GM18858 (cell line): ENCODE measurements at regions not wholly inside any gene's neighbourhood (a gene's known extent, or its start where the extent isn't known, plus 50 kb on each side); places are given as distances from the start of the nearest gene placed in this dataset.
"Not testable (repeated sequence)": the region's sequence is repeated elsewhere in the genome, so short reads cannot be mapped to it uniquely, and the experiment has no call there.

Source experiments
- ATAC-seq: cut with Tn5 transposase; IDR thresholded peaks from one replicate; pipeline ENCODE4 v1.9.1; 2021; ENCODE audit not compliant: unreplicated experiment

GRCh38 chr21:17195351-17195750 lies 317.5 kb upstream of the CXADR start:
- no peak for ATAC-seq

- ATAC-seq, result no peak
These were observed 316.9 kb upstream of the CXADR start for GRCh38 chr21:17195976-17196375.

- ATAC-seq, result no peak
These were observed 316.2 kb upstream of the CXADR start for GRCh38 chr21:17196623-17197022.

GRCh38 chr21:17197996-17198395 lies 314.8 kb upstream of the CXADR start:
- no peak for ATAC-seq

- no peak for ATAC-seq
These were observed 312.6 kb upstream of the CXADR start for GRCh38 chr21:17200250-17200649.

GRCh38 chr21:17201741-17202260 lies 311.0 kb upstream of the CXADR start:
- no peak for ATAC-seq

GRCh38 chr21:17214801-17215200 lies 298.0 kb upstream of the CXADR start:
- no peak for ATAC-seq

- not testable (repeated sequence) for ATAC-seq
These were observed 293.8 kb upstream of the CXADR start for GRCh38 chr21:17219050-17219449.

- ATAC-seq, result no peak
These were observed 281.7 kb upstream of the CXADR start for GRCh38 chr21:17231124-17231523.

- no peak for ATAC-seq
These were observed 281.1 kb upstream of the CXADR start for GRCh38 chr21:17231771-17232170.

GRCh38 chr21:17238468-17238867 lies 274.4 kb upstream of the CXADR start:
- no peak for ATAC-seq

GRCh38 chr21:17250778-17251241 lies 262.0 kb upstream of the CXADR start:
- ATAC-seq, result no peak

- no peak for ATAC-seq
These were observed 255.1 kb upstream of the CXADR start for GRCh38 chr21:17257784-17258183.

- no peak for ATAC-seq
These were observed 248.7 kb upstream of the CXADR start for GRCh38 chr21:17264182-17264581.

GRCh38 chr21:17269760-17270159 lies 243.1 kb upstream of the CXADR start:
- ATAC-seq, result no peak

- no peak for ATAC-seq
These were observed 242.6 kb upstream of the CXADR start for GRCh38 chr21:17270229-17270628.

GRCh38 chr21:17279663-17280062 lies 233.2 kb upstream of the CXADR start:
- no peak for ATAC-seq

GRCh38 chr21:17293016-17293562 lies 219.8 kb upstream of the CXADR start:
- ATAC-seq, result not testable (repeated sequence)

- no peak for ATAC-seq
These were observed 216.8 kb upstream of the CXADR start for GRCh38 chr21:17295997-17296396.

- ATAC-seq, result not testable (repeated sequence)
These were observed 213.3 kb upstream of the CXADR start for GRCh38 chr21:17299576-17299975.

- ATAC-seq, result not testable (repeated sequence)
These were observed 185.1 kb upstream of the CXADR start for GRCh38 chr21:17327715-17328114.

- no peak for ATAC-seq
These were observed 178.4 kb upstream of the CXADR start for GRCh38 chr21:17334484-17334883.

- no peak for ATAC-seq
These were observed 172.8 kb upstream of the CXADR start for GRCh38 chr21:17340081-17340480.
